ENCODE measurements at regions not wholly inside any gene's neighbourhood (a gene's known extent, or its start where the extent isn't known, plus 50 kb on each side); places are given as distances from the start of the nearest gene placed in this dataset.

DNA sequence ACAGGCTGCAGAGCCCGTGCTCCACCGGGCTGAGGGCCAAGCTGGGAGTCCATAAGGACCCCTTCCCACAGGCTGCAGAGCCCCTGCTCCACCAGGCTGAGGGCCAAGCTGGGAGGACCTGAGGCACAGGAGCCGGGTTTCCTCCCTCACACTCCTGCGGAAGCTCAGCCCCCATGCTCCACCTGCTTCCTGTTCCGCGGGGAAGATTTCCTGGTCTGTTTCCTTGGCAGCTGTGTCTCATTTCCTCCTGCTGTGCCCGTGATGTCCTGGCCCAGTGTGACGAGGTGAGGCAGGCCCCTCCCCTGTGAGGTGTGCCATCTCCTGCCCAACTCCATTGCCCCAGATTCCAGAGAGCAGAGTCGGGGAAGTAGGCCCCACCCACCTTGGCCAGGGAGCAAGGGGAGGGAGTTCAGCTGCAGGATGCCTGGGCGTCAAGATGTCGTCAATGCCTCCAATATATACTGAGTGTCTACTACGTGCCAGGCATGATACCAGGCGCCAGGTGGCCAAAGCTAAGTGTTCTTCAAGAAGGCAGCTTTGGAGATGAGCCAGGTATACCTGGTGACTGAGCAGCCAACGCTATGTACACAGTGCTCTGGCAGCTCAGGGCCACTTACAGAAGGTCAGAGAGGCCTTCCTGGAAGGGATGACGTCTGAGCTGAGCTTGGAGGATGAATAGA is 58.8 kb downstream of the NAV1 start:
- no peak for DNase-seq
- Histone ChIP-seq H3K4me1 (ENCODE audit: control insufficient read depth in 1 of 2, insufficient read depth in 2 of 2, low read length in 2 of 2) (no peaks in the 10 kb centered on the region), H3K27ac (ENCODE audit: low read depth in 1 of 2, low read length in 2 of 2) (no peak overlapping the region), H3K4me3 (ENCODE audit: low read length in 2 of 2) (no peak overlapping the region), H3K36me3 (ENCODE audit: control insufficient read depth in 1 of 2, insufficient read depth in 2 of 2, low read length in 1 of 2) (no peaks in the 10 kb centered on the region), H3K27me3 (ENCODE audit: control insufficient read depth in 1 of 2, insufficient read depth in 2 of 2, low read length in 1 of 2) (no peaks in the 10 kb centered on the region), H3K9me3 (ENCODE audit: control insufficient read depth, low read length) (no peaks in the 10 kb centered on the region)
- no peak for ATAC-seq (ENCODE audit: low FRiP score)
- WGBS, 2 donors: 80 to 85% methylated on average over 14 to 15 of the region's 15 CpGs
- intact Hi-C loops (cut with DNase I): no loop called here

DNA sequence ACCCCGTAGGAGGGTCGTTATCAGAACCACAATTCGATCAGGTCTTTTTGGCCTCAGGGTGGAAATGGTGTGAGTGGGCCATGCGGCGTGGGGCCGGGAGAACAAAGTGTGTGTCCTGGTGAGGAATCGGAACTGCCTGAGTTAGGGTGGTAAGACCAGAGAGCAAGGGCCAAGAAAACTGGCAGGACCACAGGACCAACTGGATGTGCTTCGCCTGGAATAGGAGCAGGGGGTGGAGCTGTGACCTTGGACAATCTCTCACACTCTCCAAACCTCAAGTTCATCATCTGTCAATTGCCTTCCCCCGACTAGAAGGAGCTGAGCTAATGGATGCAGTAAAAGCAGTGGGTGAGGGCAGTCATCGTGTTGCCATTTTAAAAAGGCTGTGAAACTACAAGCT is 59.5 kb downstream of the NAV1 start:
- DNase-seq (no peak), ATAC-seq (ENCODE audit: low FRiP score) (no peak)
- 93 to 95% methylated on average over 10 of the region's 10 CpGs for WGBS, 2 donors
- Histone ChIP-seq H3K27ac (ENCODE audit: low read depth in 1 of 2, low read length in 2 of 2) (no peak overlapping the region), H3K36me3 (ENCODE audit: control insufficient read depth in 1 of 2, insufficient read depth in 2 of 2, low read length in 1 of 2) (no peaks in the 10 kb centered on the region), H3K4me3 (ENCODE audit: low read length in 2 of 2) (no peak overlapping the region), H3K9me3 (ENCODE audit: control insufficient read depth, low read length) (no peaks in the 10 kb centered on the region), H3K27me3 (ENCODE audit: control insufficient read depth in 1 of 2, insufficient read depth in 2 of 2, low read length in 1 of 2) (no peaks in the 10 kb centered on the region), H3K4me1 (ENCODE audit: control insufficient read depth in 1 of 2, insufficient read depth in 2 of 2, low read length in 2 of 2) (no peaks in the 10 kb centered on the region)
- intact Hi-C loops (cut with DNase I): no loop called here

DNA sequence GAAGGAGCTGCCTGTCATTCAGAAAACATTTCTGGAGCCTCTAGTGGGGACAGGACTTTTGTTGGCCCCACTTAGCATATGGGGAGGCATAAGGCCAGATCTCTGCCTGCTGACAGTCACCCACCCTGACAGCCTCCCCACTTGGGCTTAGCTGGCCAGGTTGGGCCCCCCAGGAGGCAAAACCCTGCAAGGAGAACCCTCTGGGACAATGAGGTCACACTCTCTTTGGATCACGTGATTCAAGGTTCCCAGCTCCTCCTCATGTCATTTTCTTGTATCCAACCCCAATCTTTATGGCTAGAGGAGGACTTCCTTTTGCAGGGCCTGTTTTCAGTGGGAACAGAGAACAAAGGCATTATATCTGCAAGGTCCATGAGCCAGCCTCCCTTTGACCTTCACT is 60.0 kb downstream of the NAV1 start:
- intact Hi-C loops (cut with DNase I): no loop called here
- H3K4me1 ChIP-seq (ENCODE audit: control insufficient read depth in 1 of 2, insufficient read depth in 2 of 2, low read length in 2 of 2): no peaks in the 10 kb centered on the region
- no peak overlapping the region for H3K27ac ChIP-seq (ENCODE audit: low read depth in 1 of 2, low read length in 2 of 2)

DNA sequence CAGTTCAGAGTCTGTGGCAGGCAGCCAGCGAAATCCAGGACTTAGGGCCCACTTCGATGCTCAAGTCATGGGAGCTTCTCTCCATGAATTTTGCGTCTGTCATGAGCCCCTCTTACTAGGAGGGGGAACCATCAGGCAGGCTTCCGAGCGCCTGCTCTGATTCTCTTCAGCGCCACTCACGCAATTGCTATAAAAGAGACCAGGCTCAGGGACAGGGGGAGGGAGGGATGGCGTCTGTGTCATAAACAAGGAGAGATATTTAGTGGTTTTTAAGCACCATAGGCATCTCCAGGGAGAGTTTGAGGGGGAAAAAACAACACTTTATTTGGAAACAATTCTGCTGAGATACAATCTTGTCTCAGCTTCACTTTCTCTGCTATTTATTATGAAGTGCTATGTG is 60.6 kb downstream of the NAV1 start:
- DNase-seq (no peak), ATAC-seq (ENCODE audit: low FRiP score) (no peak)
- intact Hi-C loops (cut with DNase I): no loop called here
- H3K27me3 ChIP-seq (ENCODE audit: control insufficient read depth in 1 of 2, insufficient read depth in 2 of 2, low read length in 1 of 2): no peaks in the 10 kb centered on the region
- no peaks in the 10 kb centered on the region for H3K4me1 ChIP-seq (ENCODE audit: control insufficient read depth in 1 of 2, insufficient read depth in 2 of 2, low read length in 2 of 2)
- H3K36me3 ChIP-seq (ENCODE audit: control insufficient read depth in 1 of 2, insufficient read depth in 2 of 2, low read length in 1 of 2): no peaks in the 10 kb centered on the region
- H3K4me3 ChIP-seq (ENCODE audit: low read length in 2 of 2): no peak overlapping the region
- H3K9me3 ChIP-seq (ENCODE audit: control insufficient read depth, low read length): no peaks in the 10 kb centered on the region
- WGBS, 2 donors: 95 to 96% methylated on average over 8 of the region's 8 CpGs
- H3K27ac ChIP-seq (ENCODE audit: low read depth in 1 of 2, low read length in 2 of 2): no peak overlapping the region

More for the DNA sequence above, 60.0 kb downstream of the NAV1 start:
- Histone ChIP-seq H3K36me3 (ENCODE audit: control insufficient read depth in 1 of 2, insufficient read depth in 2 of 2, low read length in 1 of 2) (no peaks in the 10 kb centered on the region), H3K9me3 (ENCODE audit: control insufficient read depth, low read length) (no peaks in the 10 kb centered on the region), H3K4me3 (ENCODE audit: low read length in 2 of 2) (no peak overlapping the region), H3K27me3 (ENCODE audit: control insufficient read depth in 1 of 2, insufficient read depth in 2 of 2, low read length in 1 of 2) (no peaks in the 10 kb centered on the region)
- ATAC-seq (ENCODE audit: low FRiP score) (no peak), DNase-seq (no peak)
- WGBS, 2 donors: 75 to 78% methylated on average over 1 of the region's 1 CpG

DNA sequence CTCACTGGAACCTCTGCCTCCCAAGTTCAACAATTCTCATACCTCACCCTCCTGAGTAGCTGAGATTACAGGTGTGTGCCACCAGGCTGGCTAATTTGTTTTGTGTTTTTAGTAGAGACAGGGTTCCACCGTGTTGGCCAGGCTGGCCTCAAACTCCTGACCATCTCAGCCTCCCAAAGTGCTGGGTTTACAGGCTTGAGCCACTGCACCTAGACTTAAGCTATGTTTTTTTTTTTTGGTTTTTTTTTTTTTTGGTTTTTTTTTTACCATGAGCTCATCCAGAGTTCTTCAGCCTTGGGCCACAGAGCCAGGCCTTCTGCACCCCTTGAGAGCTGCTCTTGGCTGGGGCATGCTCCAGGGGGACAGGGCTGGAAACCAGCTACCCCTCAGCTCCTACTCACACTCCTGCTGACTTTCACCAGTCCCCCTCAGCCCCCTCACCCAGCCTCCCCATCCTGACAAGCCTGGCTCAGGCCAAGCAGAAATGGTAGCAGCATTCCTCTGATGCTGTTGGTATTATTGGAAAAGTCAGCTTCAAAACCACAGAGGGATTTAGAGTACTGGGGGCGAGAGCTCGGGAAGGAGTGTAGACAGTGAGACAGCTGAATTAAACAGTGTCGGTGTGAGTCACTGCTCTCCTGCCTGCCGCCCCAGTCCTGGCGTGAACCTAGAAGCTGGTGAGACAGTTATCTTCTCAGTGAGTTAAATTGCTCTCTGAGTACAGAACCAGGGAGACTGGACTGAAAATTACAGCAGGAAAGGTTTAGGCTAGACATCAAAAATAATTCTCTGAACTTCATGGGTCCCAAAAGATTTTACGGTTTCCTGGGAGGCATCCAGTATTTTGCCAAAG is 63.7 kb downstream of the NAV1 start:
- Histone ChIP-seq H3K27me3 (ENCODE audit: control insufficient read depth in 1 of 2, insufficient read depth in 2 of 2, low read length in 1 of 2) (no peaks in the 10 kb centered on the region), H3K4me3 (ENCODE audit: low read length in 2 of 2) (no peak overlapping the region), H3K9me3 (ENCODE audit: control insufficient read depth, low read length) (no peaks in the 10 kb centered on the region), H3K4me1 (ENCODE audit: control insufficient read depth in 1 of 2, insufficient read depth in 2 of 2, low read length in 2 of 2) (no peaks in the 10 kb centered on the region), H3K36me3 (ENCODE audit: control insufficient read depth in 1 of 2, insufficient read depth in 2 of 2, low read length in 1 of 2) (no peaks in the 10 kb centered on the region), H3K27ac (ENCODE audit: low read depth in 1 of 2, low read length in 2 of 2) (no peak overlapping the region)
- intact Hi-C loops (cut with DNase I): no loop called here
- WGBS, 2 donors: 52 to 54% methylated on average over 7 of the region's 7 CpGs
- ATAC-seq (ENCODE audit: low FRiP score) (no peak), DNase-seq (peak in 1 of 2 donors; percentile 70)

DNA sequence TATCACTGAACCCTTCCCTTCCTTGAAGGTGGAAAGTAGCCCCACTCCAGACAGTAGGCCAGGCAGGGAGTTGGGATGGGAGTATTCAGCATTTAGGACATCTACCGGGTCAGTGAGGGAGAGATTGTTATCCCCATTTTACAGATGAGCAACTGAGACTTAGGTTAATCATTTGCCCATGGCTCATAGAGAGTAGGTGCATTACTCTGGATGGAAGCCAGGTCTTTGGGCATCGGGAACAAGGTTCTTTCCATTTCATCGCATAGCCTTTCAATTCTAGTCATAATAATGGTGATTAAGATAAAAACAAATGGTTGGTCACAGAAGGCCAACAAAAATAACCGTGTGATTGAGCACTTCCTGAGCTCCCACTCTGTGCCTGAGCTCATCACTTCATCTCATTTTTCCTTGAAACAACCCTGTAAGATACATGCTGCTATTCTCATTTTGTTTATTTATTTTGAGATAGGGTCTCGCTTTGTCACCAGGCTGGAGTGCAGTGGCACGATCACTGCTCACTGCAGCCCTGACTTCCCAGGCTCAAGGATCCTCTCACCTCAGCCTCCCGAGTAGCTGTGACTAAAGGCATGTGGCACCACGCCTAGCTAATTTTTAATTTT is 64.8 kb downstream of the NAV1 start:
- H3K27ac ChIP-seq (ENCODE audit: low read depth in 1 of 2, low read length in 2 of 2): no peak overlapping the region
- H3K36me3 ChIP-seq (ENCODE audit: control insufficient read depth in 1 of 2, insufficient read depth in 2 of 2, low read length in 1 of 2): no peaks in the 10 kb centered on the region
- no peak overlapping the region for H3K4me3 ChIP-seq (ENCODE audit: low read length in 2 of 2)
- no peaks in the 10 kb centered on the region for H3K27me3 ChIP-seq (ENCODE audit: control insufficient read depth in 1 of 2, insufficient read depth in 2 of 2, low read length in 1 of 2)
- H3K9me3 ChIP-seq (ENCODE audit: control insufficient read depth, low read length): no peaks in the 10 kb centered on the region
- intact Hi-C loops (cut with DNase I): no loop called here
- WGBS, 2 donors: 36 to 45% methylated on average over 8 of the region's 8 CpGs
- no peaks in the 10 kb centered on the region for H3K4me1 ChIP-seq (ENCODE audit: control insufficient read depth in 1 of 2, insufficient read depth in 2 of 2, low read length in 2 of 2)
- ATAC-seq (ENCODE audit: low FRiP score) (no peak), DNase-seq (no peak)

DNA sequence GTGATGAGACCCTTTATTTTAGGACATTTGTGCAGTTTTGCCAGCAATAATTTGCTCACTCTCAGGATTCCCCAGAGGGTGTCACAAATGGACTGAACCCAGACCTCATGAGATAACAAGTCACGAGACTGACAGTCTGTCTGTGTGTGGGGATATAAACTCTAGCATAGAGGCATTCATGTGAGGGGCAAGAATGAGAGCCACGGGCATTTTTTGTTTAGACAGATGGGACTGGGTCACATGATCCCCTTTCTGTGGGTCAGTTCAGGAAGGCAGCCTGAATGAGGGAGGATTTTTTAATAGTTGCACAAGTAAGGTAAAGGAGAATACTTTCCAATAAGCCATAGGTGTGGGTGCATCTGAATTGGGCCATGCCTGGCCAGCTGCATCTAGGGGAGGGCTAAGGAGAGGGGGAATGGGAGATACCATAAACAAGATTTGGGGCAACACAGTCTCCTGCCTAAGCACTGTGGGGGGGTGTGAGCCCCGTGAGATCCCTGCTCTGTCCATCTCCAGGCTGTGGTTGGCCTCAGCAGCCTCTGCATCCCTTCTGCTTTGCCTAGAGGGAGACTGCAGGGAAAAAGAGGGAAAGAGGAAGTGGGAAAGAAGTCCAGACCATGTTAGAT is 66.6 kb downstream of the NAV1 start:
- whole genome bisulfite sequencing, 2 donors: 62 to 65% methylated on average over 3 of the region's 3 CpGs
- no peaks in the 10 kb centered on the region for H3K4me1 ChIP-seq (ENCODE audit: control insufficient read depth in 1 of 2, insufficient read depth in 2 of 2, low read length in 2 of 2)
- ATAC-seq (ENCODE audit: low FRiP score) (no peak), DNase-seq (no peak)
- H3K27me3 ChIP-seq (ENCODE audit: control insufficient read depth in 1 of 2, insufficient read depth in 2 of 2, low read length in 1 of 2): no peaks in the 10 kb centered on the region
- no peak overlapping the region for H3K27ac ChIP-seq (ENCODE audit: low read depth in 1 of 2, low read length in 2 of 2)
- intact Hi-C loops (cut with DNase I): no loop called here
- no peak overlapping the region for H3K4me3 ChIP-seq (ENCODE audit: low read length in 2 of 2)
- no peaks in the 10 kb centered on the region for H3K36me3 ChIP-seq (ENCODE audit: control insufficient read depth in 1 of 2, insufficient read depth in 2 of 2, low read length in 1 of 2)
- no peaks in the 10 kb centered on the region for H3K9me3 ChIP-seq (ENCODE audit: control insufficient read depth, low read length)

DNA sequence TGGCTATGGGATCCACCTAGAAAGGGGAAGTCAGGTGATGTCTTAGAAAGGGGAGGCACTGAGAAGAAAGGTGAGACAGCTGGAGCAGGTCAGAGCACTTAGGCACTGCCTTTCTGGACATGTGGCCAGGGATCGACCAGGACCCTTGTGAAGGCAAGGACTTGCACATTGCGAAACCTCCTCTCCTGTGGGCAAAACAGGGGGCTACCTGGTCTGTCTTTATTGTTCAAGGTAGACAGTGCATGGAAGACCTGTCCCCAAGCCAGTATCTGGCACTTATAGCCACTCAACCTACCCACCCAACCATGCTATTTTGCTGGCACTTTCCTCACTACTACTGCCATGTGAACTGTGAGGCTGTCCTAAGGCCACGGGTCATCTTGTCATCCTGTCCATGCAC is 67.2 kb downstream of the NAV1 start:
- DNase-seq (no peak), ATAC-seq (ENCODE audit: low FRiP score) (no peak)
- Histone ChIP-seq H3K27ac (ENCODE audit: low read depth in 1 of 2, low read length in 2 of 2) (no peak overlapping the region), H3K27me3 (ENCODE audit: control insufficient read depth in 1 of 2, insufficient read depth in 2 of 2, low read length in 1 of 2) (no peaks in the 10 kb centered on the region), H3K9me3 (ENCODE audit: control insufficient read depth, low read length) (no peaks in the 10 kb centered on the region), H3K36me3 (ENCODE audit: control insufficient read depth in 1 of 2, insufficient read depth in 2 of 2, low read length in 1 of 2) (no peaks in the 10 kb centered on the region), H3K4me1 (ENCODE audit: control insufficient read depth in 1 of 2, insufficient read depth in 2 of 2, low read length in 2 of 2) (no peaks in the 10 kb centered on the region), H3K4me3 (ENCODE audit: low read length in 2 of 2) (no peak overlapping the region)
- intact Hi-C loops (cut with DNase I): no loop called here
- 94 to 95% methylated on average over 3 of the region's 3 CpGs for WGBS, 2 donors
